IMR-90 (cell line): ENCODE measurements at regions not wholly inside any gene's neighbourhood (a gene's known extent, or its start where the extent isn't known, plus 50 kb on each side); places are given as distances from the start of the nearest gene placed in this dataset.

Experiments
- ATAC-seq: fragments of 200-7000 bp; cut with Tn5 transposase; 2 replicates; pipeline ENCODE4 v1.9.1; 2020; ENCODE audit warnings: low read depth, mild to moderate bottlenecking, moderate library complexity
- BruUV-seq: library from RNA; stranded (reverse); fragments of 400-500 nt; replicated peaks from 2 replicates; lab custom pipeline; 2021; lab: Mats Ljungman, UMichigan
- CTCF ChIA-PET: fragments of 300-600 bp; formaldehyde crosslinking; extraction: SDS; loops from one replicate; lab custom pipeline; 2021; ENCODE audit warnings: antibody characterized with exemption; lab: Yijun Ruan, JAX
- POLR2A ChIA-PET: fragments of 300-600 bp; sonication (Branson Sonifier 250); formaldehyde crosslinking; loops from one replicate; lab custom pipeline; 2022; ENCODE audit warnings: antibody characterized with exemption; ENCODE audit not compliant: unreplicated experiment; lab: Charles Lee
- DNase-seq: peaks from one replicate; pipeline ENCODE4 v3.0.0; 2013
- H2AFZ ChIP-seq: replicated peaks from 2 replicates; pipeline ENCODE3; 2013; ENCODE audit warnings: low read length, mild to moderate bottlenecking; ENCODE audit not compliant: poor library complexity
- H2AK5ac ChIP-seq: 2 replicates; pipeline ENCODE4 v1.6.1; 2013; ENCODE audit warnings: low read depth, low read length, inconsistent platforms
- H2AK9ac ChIP-seq: replicated peaks from 2 replicates; pipeline ENCODE3; 2013; ENCODE audit warnings: mild to moderate bottlenecking, low read depth, low read length, moderate library complexity; ENCODE audit not compliant: poor library complexity
- H2BK120ac ChIP-seq: 2 replicates; pipeline ENCODE4 v1.6.1; 2013; ENCODE audit warnings: low read depth, low read length, inconsistent platforms
- H2BK15ac ChIP-seq: 3 replicates; pipeline ENCODE4 v1.6.1; 2013; ENCODE audit warnings: low read depth, low read length, inconsistent platforms
- H2BK20ac ChIP-seq: 2 replicates; pipeline ENCODE4 v1.6.1; 2013; ENCODE audit warnings: low read depth, mild to moderate bottlenecking, inconsistent platforms, low read length, moderate library complexity
- H2BK5ac ChIP-seq: 2 replicates; pipeline ENCODE4 v1.6.1; 2013; ENCODE audit warnings: mild to moderate bottlenecking, low read depth, low read length, inconsistent platforms; ENCODE audit not compliant: poor library complexity, severe bottlenecking
- H3K14ac ChIP-seq: replicated peaks from 2 replicates; pipeline ENCODE4 v1.6.1; 2013; ENCODE audit warnings: low read depth, low read length, inconsistent platforms
- H3K18ac ChIP-seq: 2 replicates; pipeline ENCODE4 v1.6.1; 2013; ENCODE audit warnings: low read depth, low read length, control low read depth
- H3K23ac ChIP-seq: 2 replicates; pipeline ENCODE4 v1.6.1; 2013; ENCODE audit warnings: low read depth, low read length, inconsistent platforms
- H3K27ac ChIP-seq: 2 replicates; pipeline ENCODE4 v1.5.1; 2013; ENCODE audit warnings: mild to moderate bottlenecking, control low read depth, low read length; ENCODE audit not compliant: insufficient read depth
- H3K27me3 ChIP-seq: 2 replicates; pipeline ENCODE4 v1.6.1; 2013; ENCODE audit warnings: low read length; ENCODE audit not compliant: control insufficient read depth, insufficient read depth
- H3K36me3 ChIP-seq: 2 replicates; pipeline ENCODE4 v1.6.1; 2013; ENCODE audit warnings: low read length, mixed read lengths; ENCODE audit not compliant: control insufficient read depth, insufficient read depth
- H3K4ac ChIP-seq: 2 replicates; pipeline ENCODE4 v1.6.1; 2013; ENCODE audit warnings: low read depth, low read length, inconsistent platforms
- H3K4me1 ChIP-seq: 2 replicates; pipeline ENCODE4 v1.6.1; 2013; ENCODE audit warnings: low read length, mixed read lengths; ENCODE audit not compliant: control insufficient read depth, insufficient read depth
- H3K4me2 ChIP-seq: 2 replicates; pipeline ENCODE4 v1.6.1; 2013; ENCODE audit warnings: low read depth, mild to moderate bottlenecking, control low read depth, low read length, moderate library complexity
- H3K4me3 ChIP-seq: 2 replicates; pipeline ENCODE4 v1.5.1; 2013; ENCODE audit warnings: low read depth, mild to moderate bottlenecking, control low read depth, low read length, moderate library complexity; ENCODE audit not compliant: insufficient read depth
- H3K56ac ChIP-seq: 2 replicates; pipeline ENCODE4 v1.6.1; 2013; ENCODE audit warnings: low read length, inconsistent platforms; ENCODE audit not compliant: insufficient read depth; ENCODE audit errors: extremely low read depth
- H3K79me1 ChIP-seq, 2 experiments: 2 replicates each; pipeline ENCODE4 v1.6.1; 2013; ENCODE audit warnings: low read length in 2 of 2, inconsistent platforms in 1 of 2, low read depth in 1 of 2
- H3K9ac ChIP-seq: 2 replicates; pipeline ENCODE4 v1.6.1; 2013; ENCODE audit warnings: low read depth, low read length, control low read depth
- H3K9me1 ChIP-seq: 2 replicates; pipeline ENCODE4 v1.6.1; 2013; ENCODE audit warnings: low read length, inconsistent platforms; ENCODE audit not compliant: insufficient read depth
- H3K9me3 ChIP-seq: 2 replicates; pipeline ENCODE4 v1.6.1; 2013; ENCODE audit warnings: low read length; ENCODE audit not compliant: control insufficient read depth, insufficient read depth
- H4K20me1 ChIP-seq: 2 replicates; pipeline ENCODE4 v1.6.1; 2013; ENCODE audit warnings: low read length, inconsistent platforms; ENCODE audit not compliant: insufficient read depth
- H4K5ac ChIP-seq: 2 replicates; pipeline ENCODE4 v1.6.1; 2013; ENCODE audit warnings: mild to moderate bottlenecking, low read depth, low read length, control low read depth
- H4K8ac ChIP-seq, 2 experiments: 2 replicates each; pipeline ENCODE4 v1.6.1; 2013; ENCODE audit warnings: low read depth in 2 of 2, low read length in 2 of 2, control low read depth in 1 of 2, inconsistent platforms in 1 of 2
- H4K91ac ChIP-seq: 2 replicates; pipeline ENCODE4 v1.6.1; 2013; ENCODE audit warnings: low read depth, low read length, inconsistent platforms; ENCODE audit not compliant: insufficient read depth
- BHLHE40 ChIP-seq: fragments of 150-350 bp; IDR thresholded peaks from 2 replicates; pipeline ENCODE4 v1.6.1; 2016; ENCODE audit warnings: mild to moderate bottlenecking, low read depth, low read length
- CEBPB ChIP-seq: IDR thresholded peaks from 2 replicates; pipeline ENCODE4 v1.6.1; 2012; ENCODE audit warnings: low read depth, low read length, improper control_type of control experiment
- FOS ChIP-seq: fragments of 150-350 bp; IDR thresholded peaks from 2 replicates; pipeline ENCODE4 v1.6.1; 2016; ENCODE audit warnings: low read depth, low read length
- MAFK ChIP-seq: IDR thresholded peaks from 2 replicates; pipeline ENCODE4 v1.6.1; 2012; ENCODE audit warnings: low read depth, low read length, improper control_type of control experiment
- MAZ ChIP-seq: IDR thresholded peaks from 2 replicates; pipeline ENCODE4 v1.6.1; 2012; ENCODE audit warnings: low read depth, mild to moderate bottlenecking, low read length, improper control_type of control experiment, moderate library complexity, borderline replicate concordance
- MXI1 ChIP-seq: IDR thresholded peaks from 2 replicates; pipeline ENCODE4 v1.6.1; 2012; ENCODE audit warnings: low read depth, mild to moderate bottlenecking, low read length, moderate library complexity, borderline replicate concordance
- RCOR1 ChIP-seq: IDR thresholded peaks from 2 replicates; pipeline ENCODE4 v1.6.1; 2012; ENCODE audit warnings: mild to moderate bottlenecking, low read length, improper control_type of control experiment; ENCODE audit not compliant: insufficient replicate concordance
- RFX5 ChIP-seq: IDR thresholded peaks from 2 replicates; pipeline ENCODE4 v1.8.0; 2012; ENCODE audit warnings: low read depth, mild to moderate bottlenecking, low read length, moderate library complexity
- SMC3 ChIP-seq: fragments of 150-350 bp; IDR thresholded peaks from 2 replicates; pipeline ENCODE4 v1.6.1; 2016; ENCODE audit warnings: low read depth, mild to moderate bottlenecking, antibody characterized with exemption, low read length, moderate library complexity
- WGBS, 2 experiments: methylation state at CpG; one replicate each; pipeline versions ENCODE4 v1.1.5 to v1.1.7; 2013; ENCODE audit warnings: missing lambda C conversion rate in 2 of 2; ENCODE audit not compliant: insufficient read length in 1 of 2; ENCODE audit errors: extremely low coverage in 2 of 2; 5-methylcytosine and 5-hydroxymethylcytosine counted together
- dilution Hi-C: fragments of 300-500 bp; cut with HindIII; formaldehyde crosslinking; loops from one replicate; pipeline ENCODE4 v1.14.3; 2018; ENCODE audit warnings: low sequenced_read_pairs; ENCODE audit not compliant: unreplicated experiment
- in situ Hi-C: fragments of 300-500 bp; cut with MboI; formaldehyde crosslinking; loops from 3 replicates; pipeline ENCODE4 v1.14.3; 2019; ENCODE audit warnings: low sequenced_read_pairs, inconsistent platforms, mixed read lengths
- intact Hi-C: fragments of 100-400 bp; cut with micrococcal nuclease; formaldehyde crosslinking; loops from 2 replicates; pipeline ENCODE4 v1.10.0; 2022
- TF ChIP-seq, protein P1 (sequence below): fragments of 150-350 bp; IDR thresholded peaks from 2 replicates; pipeline ENCODE4 v1.6.1; 2016; ENCODE audit warnings: low read depth, mild to moderate bottlenecking, low read length, moderate library complexity, borderline replicate concordance
- TF ChIP-seq, protein P2 (sequence below): conservative IDR thresholded peaks from 2 replicates; pipeline ENCODE4 v1.5.1; 2012; ENCODE audit warnings: mild to moderate bottlenecking, low read depth, low read length, improper control_type of control experiment
- TF ChIP-seq, protein P3 (sequence below): fragments of 150-350 bp; IDR thresholded peaks from 2 replicates; pipeline ENCODE4 v1.6.1; 2017; ENCODE audit warnings: mild to moderate bottlenecking, antibody characterized with exemption, low read length, low read depth

DNA sequence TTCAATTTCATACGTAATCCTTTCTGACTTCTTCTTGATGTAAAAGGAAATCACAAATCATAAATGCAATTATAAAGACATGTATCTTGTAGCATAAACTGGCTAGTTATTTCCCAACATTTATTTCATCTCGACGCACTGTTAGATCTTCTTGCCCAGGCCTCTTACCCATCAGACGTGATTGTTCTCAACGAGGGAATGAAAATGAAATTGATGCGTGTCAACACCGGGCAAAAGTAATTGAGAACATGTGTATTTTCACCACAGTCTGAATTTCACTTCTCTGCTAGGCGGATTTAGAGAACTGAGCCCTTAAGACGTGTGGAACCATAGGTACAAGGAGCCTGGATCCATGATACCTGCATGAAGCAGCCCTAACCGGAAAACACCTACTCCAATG is 519.7 kb downstream of the KCNT2 start:
- DNase-seq, result no peak
- dilution Hi-C loops, result no loop called here

More for the DNA sequence above, 519.7 kb downstream of the KCNT2 start:
- Histone ChIP-seq H2BK5ac (no peak overlapping the region), H3K4me1 (no peaks in the 10 kb centered on the region), H3K4me3 (no peak overlapping the region), H2BK120ac (no peak overlapping the region), H2AFZ (no peak overlapping the region), H3K27ac (no peak overlapping the region), H3K56ac (no peak overlapping the region), H2AK9ac (no peak overlapping the region), H2BK15ac (no peak overlapping the region), H3K79me1 (no peaks in the 10 kb centered on the region), H4K91ac (no peak overlapping the region), H4K5ac (no peak overlapping the region), H4K8ac (no peak overlapping the region), H3K4ac (no peak overlapping the region), H3K23ac (no peak overlapping the region), H3K9me3 (no peaks in the 10 kb centered on the region), H3K9me1 (no peaks in the 10 kb centered on the region), H3K14ac (no peak overlapping the region), H3K18ac (no peak overlapping the region), H3K27me3 (no peaks in the 10 kb centered on the region), H2AK5ac (no peak overlapping the region), H3K4me2 (no peak overlapping the region), H3K36me3 (no peaks in the 10 kb centered on the region), H2BK20ac (no peak overlapping the region), H4K20me1 (no peaks in the 10 kb centered on the region), H3K9ac (no peak overlapping the region)
- no CpG with 5 or more reads among the region's 10 CpGs for WGBS, 2 experiments
- TF ChIP-seq MXI1, result no peak
- no peak for TF ChIP-seq RFX5
- no peak for TF ChIP-seq FOS
- TF ChIP-seq, protein P1, sequence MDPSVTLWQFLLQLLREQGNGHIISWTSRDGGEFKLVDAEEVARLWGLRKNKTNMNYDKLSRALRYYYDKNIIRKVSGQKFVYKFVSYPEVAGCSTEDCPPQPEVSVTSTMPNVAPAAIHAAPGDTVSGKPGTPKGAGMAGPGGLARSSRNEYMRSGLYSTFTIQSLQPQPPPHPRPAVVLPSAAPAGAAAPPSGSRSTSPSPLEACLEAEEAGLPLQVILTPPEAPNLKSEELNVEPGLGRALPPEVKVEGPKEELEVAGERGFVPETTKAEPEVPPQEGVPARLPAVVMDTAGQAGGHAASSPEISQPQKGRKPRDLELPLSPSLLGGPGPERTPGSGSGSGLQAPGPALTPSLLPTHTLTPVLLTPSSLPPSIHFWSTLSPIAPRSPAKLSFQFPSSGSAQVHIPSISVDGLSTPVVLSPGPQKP, result no peak
- no peak for TF ChIP-seq CEBPB
- no peak for TF ChIP-seq RCOR1
- TF ChIP-seq MAFK, result no peak
- TF ChIP-seq MAZ, result no peak
- no peak for TF ChIP-seq BHLHE40
- TF ChIP-seq, protein P2, sequence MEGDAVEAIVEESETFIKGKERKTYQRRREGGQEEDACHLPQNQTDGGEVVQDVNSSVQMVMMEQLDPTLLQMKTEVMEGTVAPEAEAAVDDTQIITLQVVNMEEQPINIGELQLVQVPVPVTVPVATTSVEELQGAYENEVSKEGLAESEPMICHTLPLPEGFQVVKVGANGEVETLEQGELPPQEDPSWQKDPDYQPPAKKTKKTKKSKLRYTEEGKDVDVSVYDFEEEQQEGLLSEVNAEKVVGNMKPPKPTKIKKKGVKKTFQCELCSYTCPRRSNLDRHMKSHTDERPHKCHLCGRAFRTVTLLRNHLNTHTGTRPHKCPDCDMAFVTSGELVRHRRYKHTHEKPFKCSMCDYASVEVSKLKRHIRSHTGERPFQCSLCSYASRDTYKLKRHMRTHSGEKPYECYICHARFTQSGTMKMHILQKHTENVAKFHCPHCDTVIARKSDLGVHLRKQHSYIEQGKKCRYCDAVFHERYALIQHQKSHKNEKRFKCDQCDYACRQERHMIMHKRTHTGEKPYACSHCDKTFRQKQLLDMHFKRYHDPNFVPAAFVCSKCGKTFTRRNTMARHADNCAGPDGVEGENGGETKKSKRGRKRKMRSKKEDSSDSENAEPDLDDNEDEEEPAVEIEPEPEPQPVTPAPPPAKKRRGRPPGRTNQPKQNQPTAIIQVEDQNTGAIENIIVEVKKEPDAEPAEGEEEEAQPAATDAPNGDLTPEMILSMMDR, result no peak
- TF ChIP-seq, protein P3, sequence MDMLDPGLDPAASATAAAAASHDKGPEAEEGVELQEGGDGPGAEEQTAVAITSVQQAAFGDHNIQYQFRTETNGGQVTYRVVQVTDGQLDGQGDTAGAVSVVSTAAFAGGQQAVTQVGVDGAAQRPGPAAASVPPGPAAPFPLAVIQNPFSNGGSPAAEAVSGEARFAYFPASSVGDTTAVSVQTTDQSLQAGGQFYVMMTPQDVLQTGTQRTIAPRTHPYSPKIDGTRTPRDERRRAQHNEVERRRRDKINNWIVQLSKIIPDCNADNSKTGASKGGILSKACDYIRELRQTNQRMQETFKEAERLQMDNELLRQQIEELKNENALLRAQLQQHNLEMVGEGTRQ, result no peak
- TF ChIP-seq SMC3, result no peak
- intact Hi-C loops, result no loop called here
- CTCF ChIA-PET, result no interaction called here
- ATAC-seq, result no peak
- in situ Hi-C loops, result no loop called here
- POLR2A ChIA-PET, result no interaction called here
- BruUV-seq, result no TSS peak
